ENCODE measurements at regions not wholly inside any gene's neighbourhood (a gene's known extent, or its start where the extent isn't known, plus 50 kb on each side); places are given as distances from the start of the nearest gene placed in this dataset.

GRCh38 chr9:12441506-12441905 is 251.7 kb upstream of the TYRP1 start:
- intact Hi-C loops (cut with micrococcal nuclease; ENCODE audit: unreplicated experiment) (no loop called here), in situ Hi-C loops (cut with HindIII; ENCODE audit: low pct_unique_long_range_greater_than_20kb, low sequenced_read_pairs) (no loop called here)
- H3K4me1 ChIP-seq (ENCODE audit: control insufficient read depth, insufficient read depth, low read length), result no peaks in the 10 kb centered on the region
- H3K36me3 ChIP-seq (ENCODE audit: control insufficient read depth, insufficient read depth, low read length), result no peaks in the 10 kb centered on the region
- BruUV-seq (replicated peaks), result no TSS peak
- H3K4me3 ChIP-seq (ENCODE audit: low read depth in 2 of 2, low read length in 2 of 2), result no peak overlapping the region
- H3K27me3 ChIP-seq (ENCODE audit: control insufficient read depth, insufficient read depth, low read length), result no peaks in the 10 kb centered on the region
- TF ChIP-seq POLR2AphosphoS5 (IDR thresholded peaks at IDR 0.05; ENCODE audit: low read depth, low read length) (no peak), TCF7L2 (IDR thresholded peaks at IDR 0.05; ENCODE audit: low read depth, low read length) (no peak), CTCF (IDR thresholded peaks at IDR 0.05) (no peak), REST (IDR thresholded peaks at IDR 0.05; ENCODE audit: insufficient read depth in 1 of 2, low read depth in 2 of 2, low read length in 1 of 2) (no peak), SIN3A (IDR thresholded peaks at IDR 0.05; ENCODE audit: borderline replicate concordance, insufficient read depth, low read depth, low read length) (no peak)
- ATAC-seq, result no peak
- CTCF ChIA-PET, result no interaction called here
- H3K27ac ChIP-seq (ENCODE audit: low read length), result no peak overlapping the region
- no peaks in the 10 kb centered on the region for H3K9me3 ChIP-seq (ENCODE audit: control insufficient read depth, insufficient read depth, low read depth, low read length)
- no peak for DNase-seq (ENCODE audit: low read depth, low spot score)
- POLR2A ChIA-PET, result no interaction called here

GRCh38 chr9:12448246-12448645 is 244.9 kb upstream of the TYRP1 start:
- POLR2A ChIA-PET, result no interaction called here

More at GRCh38 chr9:12448246-12448645, 244.9 kb upstream of the TYRP1 start:
- DNase-seq (ENCODE audit: low read depth, low spot score), result no peak
- H3K9me3 ChIP-seq (ENCODE audit: control insufficient read depth, insufficient read depth, low read depth, low read length), result no peaks in the 10 kb centered on the region
- no peak for ATAC-seq
- no peak for TF ChIP-seq TCF7L2 (IDR thresholded peaks at IDR 0.05; ENCODE audit: low read depth, low read length)
- TF ChIP-seq REST (IDR thresholded peaks at IDR 0.05; ENCODE audit: insufficient read depth in 1 of 2, low read depth in 2 of 2, low read length in 1 of 2), result no peak
- no peak for TF ChIP-seq POLR2AphosphoS5 (IDR thresholded peaks at IDR 0.05; ENCODE audit: low read depth, low read length)
- TF ChIP-seq CTCF (IDR thresholded peaks at IDR 0.05), result no peak
- TF ChIP-seq SIN3A (IDR thresholded peaks at IDR 0.05; ENCODE audit: borderline replicate concordance, insufficient read depth, low read depth, low read length), result no peak
- intact Hi-C loops (cut with micrococcal nuclease; ENCODE audit: unreplicated experiment), result no loop called here
- H3K27ac ChIP-seq (ENCODE audit: low read length), result no peak overlapping the region
- CTCF ChIA-PET, result no interaction called here
- H3K4me1 ChIP-seq (ENCODE audit: control insufficient read depth, insufficient read depth, low read length), result no peaks in the 10 kb centered on the region
- H3K4me3 ChIP-seq (ENCODE audit: low read depth in 2 of 2, low read length in 2 of 2), result no peak overlapping the region
- BruUV-seq (replicated peaks), result no TSS peak
- in situ Hi-C loops (cut with HindIII; ENCODE audit: low pct_unique_long_range_greater_than_20kb, low sequenced_read_pairs), result no loop called here
- H3K27me3 ChIP-seq (ENCODE audit: control insufficient read depth, insufficient read depth, low read length), result no peaks in the 10 kb centered on the region
- no peaks in the 10 kb centered on the region for H3K36me3 ChIP-seq (ENCODE audit: control insufficient read depth, insufficient read depth, low read length)

Measured in Panc1 (cell line).